Dermis blood vessel endothelial cell (primary cell): ENCODE measurements at regions not wholly inside any gene's neighbourhood (a gene's known extent, or its start where the extent isn't known, plus 50 kb on each side); places are given as distances from the start of the nearest gene placed in this dataset.
"Not testable (repeated sequence)": the region's sequence is repeated elsewhere in the genome, so short reads cannot be mapped to it uniquely, and the experiment has no call there.

Experiments used
- DNase-seq: peaks from one replicate; pipeline ENCODE4 v3.0.0; 2010

DNA sequence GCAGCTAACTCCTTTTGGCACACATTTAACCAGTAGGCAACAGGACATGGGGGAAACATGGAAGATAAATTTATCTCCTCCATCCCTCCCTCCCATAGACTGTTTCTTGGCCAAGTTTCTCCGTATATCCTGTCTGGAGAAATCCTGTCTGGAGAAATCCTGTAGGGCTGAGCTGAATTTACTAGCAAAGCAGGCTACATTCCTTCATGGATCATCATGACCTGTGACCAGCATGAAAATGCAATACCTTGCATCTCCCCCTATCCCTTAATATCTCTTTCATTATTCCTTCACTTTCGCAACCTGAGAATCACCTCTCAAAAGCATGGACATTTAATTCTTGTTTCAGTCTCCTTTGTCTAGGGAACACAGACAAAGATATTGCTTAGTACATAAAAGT is 379.1 kb downstream of the PSAT1 start:
- DNase-seq, result no peak

DNA sequence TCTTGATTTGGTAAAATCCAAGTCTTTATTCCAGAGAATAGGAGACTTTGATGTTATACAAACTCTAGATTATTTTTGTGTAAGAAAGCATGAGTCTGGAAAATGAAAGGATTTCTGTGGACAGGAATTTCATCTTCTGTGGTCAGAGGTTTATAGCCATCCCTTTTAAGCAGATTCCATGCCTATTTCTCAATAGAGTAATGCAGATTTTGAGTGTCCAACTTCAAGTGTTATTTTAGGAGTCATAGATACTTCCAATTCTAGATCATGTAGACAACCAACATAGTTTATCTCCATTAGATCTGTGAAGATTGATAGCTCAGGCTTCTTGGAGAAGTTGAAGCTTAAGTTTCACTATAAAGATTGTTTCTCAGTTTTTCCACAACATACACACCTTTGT is 379.7 kb downstream of the PSAT1 start:
- no peak for DNase-seq

DNA sequence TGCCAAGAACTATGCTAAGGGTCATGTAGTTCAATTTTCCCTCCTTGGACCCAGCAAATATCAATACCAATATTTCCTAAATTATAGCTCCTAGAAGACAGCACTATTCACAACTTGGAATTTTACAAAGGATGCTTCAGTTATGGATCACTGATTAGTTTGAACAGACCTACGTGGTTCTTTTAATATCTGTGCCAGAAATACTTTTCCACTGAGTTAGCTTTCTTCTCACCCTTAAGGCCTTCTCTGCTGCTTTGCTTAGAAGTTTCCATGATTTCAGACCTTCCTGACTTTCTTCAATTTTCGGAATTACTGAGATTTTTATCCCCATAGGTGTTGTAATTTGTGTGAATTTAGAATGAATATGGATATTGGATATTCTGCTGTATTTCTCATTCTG is 380.4 kb downstream of the PSAT1 start:
- no peak for DNase-seq

DNA sequence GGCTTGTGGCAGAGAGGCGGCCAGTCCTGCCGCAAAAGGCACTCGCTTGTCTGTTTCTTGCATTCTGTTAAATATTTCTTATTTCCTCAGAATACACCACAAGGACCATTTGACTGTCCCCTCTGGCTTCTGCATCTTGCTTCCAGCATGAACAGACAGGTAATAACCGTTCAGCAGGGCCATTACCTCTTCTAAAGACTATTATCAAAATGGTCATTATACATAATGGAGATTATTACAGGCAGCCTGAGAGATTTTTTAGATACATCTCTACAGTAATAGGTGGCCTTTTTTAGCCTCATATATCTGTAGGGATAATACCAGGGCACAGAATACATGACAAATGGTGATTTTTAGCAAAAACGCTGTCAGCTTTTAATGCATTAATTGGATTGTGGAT is 382.0 kb downstream of the PSAT1 start:
- DNase-seq, result no peak

DNA sequence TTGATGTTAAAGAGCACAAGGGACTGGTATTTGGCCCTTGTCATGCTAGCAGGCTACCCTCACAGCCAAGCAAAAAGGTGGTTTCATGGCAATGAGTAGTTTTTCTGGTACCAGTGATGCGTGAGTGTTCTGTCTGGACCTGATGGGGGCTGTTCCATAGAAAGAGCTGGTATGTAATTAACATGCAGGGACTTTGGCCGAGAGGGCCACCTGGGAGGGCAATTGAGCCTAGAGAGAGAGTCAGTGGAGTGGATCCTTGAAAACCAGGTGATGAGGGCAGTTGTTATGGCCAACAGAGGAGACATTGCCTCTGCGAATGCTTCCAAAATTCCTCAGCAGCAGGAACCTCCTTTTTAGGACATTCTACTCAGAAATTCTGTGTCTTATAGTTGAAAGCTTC is 383.3 kb downstream of the PSAT1 start:
- no peak for DNase-seq

DNA sequence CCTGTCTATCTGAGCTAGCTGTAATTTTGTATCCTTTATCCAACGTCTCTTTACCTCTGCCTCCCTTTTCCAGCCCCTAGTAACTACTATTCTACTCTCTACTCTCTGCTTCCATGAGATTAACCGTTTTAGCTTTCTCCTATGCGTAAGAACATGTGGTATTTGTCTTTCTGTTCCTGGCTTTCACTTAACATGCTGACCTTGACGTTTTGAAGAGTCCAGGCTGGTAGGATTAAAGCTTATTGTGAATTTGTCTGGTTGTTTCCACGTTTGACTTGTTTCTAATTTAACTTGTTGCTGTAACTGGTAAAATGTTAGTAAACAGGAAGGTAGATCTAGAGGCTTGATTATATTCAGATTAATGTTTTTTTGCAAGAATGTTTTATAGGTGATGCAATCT is 385.3 kb downstream of the PSAT1 start:
- DNase-seq, result no peak

DNA sequence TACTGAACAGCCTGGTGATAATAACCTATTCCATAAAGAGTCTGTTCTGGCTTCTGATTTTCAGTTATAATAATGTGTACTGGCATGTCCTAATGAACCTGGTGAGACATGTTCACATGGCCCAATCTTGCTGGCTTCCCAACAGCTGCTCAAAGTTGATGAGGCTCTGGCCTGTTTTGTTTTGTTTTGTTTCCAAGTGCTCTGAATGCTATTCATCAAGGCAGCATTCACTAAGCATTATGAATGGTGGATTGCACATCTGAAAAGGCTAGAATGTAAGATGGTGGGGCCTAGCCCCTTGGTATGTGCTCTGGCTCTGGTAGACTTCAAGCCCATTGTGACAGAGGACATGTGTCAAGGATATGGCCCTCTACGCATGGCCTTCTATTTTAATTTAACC is 388.5 kb downstream of the PSAT1 start:
- DNase-seq, result no peak

DNA sequence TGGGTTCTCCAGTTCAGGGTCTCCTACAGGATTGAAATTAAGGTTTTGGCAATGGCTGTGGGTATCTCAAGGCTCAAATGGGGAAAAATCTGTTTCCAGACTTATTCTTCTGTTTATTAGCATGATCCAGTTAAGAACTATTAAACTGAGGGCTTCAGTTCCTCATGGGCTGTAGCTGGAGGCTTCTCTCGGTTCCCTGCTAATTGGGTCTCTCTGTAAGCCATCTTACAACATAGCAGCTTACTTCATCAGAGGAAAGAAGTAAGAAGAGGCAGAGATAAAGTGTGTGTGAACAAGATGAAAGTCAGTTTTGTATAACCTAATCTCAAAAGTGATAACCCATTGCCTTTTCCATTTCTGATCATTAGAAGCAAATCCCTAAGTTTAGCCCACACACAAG is 391.9 kb downstream of the PSAT1 start:
- no peak for DNase-seq

DNA sequence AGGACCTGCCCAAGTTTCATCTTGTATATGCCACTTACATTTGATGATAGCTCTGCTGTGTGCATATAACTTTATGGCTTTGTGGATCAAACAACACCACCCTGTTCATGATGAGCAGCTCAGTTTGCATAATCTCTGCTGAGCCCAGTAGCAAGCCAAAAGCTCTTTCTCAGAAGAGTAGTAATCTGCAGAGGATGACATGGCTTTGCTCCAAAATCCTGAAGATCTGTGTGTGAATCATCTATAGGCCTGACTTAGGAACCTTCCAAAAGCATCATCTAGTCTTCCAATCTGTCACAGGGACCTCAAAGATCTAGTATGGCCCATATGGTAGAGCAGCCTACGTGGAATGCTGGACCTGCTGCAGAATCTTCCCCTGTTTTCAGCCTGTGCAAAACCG is 394.6 kb downstream of the PSAT1 start:
- no peak for DNase-seq

DNA sequence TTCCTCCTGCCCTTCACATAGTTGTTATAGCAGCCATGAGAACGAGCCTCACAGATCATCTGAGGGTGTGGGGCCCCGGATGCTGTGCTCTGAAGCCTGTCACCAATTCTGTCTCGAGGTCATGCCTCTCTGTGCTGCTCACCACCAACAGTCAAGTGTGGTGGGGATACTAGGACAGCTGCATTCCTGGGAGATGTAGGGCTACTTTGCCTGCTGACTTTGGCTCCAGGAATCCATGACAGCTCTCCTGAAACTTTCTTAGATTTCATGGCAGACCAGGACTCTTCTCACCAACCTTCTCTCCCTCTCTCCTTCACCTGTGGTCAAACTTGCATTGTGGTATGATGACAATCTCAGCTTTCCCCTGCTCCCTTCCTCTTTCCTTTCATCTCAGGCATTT is 395.9 kb downstream of the PSAT1 start:
- DNase-seq, result no peak

DNA sequence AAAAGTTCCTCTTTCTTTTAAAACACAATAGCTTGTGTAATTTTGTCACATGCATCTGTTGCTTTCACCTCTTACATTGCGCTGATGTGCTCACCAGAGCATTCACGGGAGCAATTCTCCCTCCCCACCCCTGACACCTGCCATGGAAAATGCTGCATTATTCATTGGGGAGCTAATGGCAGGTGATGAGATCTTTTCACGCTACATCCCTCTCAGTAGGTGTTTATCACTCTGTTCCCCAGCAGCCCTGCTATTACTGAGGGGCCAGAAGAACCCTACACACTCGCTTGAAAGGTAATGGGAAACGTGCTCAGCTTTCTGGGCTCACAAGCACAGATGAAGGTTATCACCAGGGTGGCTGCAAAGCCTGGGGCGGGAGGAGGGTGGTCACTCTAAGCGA is 398.0 kb downstream of the PSAT1 start:
- no peak for DNase-seq

DNA sequence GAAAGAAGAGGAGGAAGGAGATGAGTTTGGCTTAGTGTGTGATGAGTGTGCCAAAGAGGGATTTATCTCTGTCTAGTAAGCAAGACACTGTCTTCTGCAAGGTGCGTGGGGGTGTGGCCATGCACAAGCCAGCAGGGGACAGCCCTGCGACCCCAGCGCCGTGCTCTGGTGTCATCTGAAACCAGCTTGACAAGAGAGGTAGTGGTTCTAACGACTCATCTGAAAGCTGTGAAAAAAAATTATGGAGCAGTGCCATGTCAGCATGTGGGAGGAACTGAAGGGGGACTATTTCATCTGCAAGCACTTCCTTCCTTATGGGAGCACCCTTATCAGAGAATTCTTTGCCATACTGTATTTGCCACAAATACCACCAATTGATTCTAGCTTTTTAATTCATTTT is 398.6 kb downstream of the PSAT1 start:
- no peak for DNase-seq

DNA sequence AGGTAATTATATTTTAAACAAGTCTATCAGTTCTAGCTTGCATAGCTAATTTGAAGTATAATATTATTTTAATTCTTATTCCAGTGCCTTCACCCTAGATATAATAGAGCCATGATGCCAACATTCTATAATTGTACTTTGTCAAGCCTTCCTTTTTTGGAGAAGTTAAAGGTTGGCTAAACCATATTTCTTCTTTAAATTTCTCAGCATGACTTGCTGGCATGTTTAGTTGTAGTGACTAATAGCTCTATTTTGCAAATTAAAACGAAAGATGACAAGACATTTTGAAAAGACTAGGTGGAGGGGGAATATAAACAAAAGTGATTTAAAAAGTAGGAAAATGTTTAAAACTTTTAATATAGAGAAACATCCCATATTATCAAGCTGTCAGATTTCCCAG is 400.7 kb downstream of the PSAT1 start:
- no peak for DNase-seq

DNA sequence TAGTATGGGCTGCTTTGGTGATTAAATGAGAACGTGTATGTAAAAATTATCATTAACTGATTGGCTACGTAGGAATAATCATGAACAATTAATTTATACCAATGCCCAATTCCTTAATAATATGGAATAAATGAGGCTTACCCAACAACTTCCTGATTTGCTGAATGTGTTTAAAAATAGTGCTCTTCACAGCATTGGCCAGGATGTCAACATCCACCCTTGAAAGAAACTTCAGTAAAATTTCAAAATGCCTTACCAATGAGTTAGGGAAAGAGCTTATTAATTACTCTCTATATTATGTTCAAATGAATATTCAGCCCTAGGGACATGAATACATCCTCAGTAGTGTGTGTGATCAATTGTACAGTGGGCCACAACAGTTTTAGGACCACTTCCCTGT is 401.4 kb downstream of the PSAT1 start:
- DNase-seq, result no peak

DNA sequence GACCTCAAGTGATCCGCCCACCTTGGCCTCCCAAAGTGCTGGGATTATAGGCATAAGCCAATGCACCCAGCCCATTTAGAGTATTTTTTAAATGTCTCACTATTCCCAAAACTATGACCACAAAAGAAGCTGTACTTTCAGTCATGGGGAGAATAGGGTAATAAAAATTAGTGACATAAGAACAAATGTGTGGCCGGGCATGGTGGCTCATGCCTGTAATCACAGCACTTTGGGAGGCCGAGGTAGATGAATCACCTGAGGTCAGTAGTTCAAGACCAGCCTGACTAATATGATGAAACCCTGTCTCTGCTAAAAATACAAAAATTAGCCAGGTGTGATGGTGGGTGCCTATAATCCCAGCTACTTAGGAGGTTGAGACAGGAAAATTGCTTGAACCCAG is 402.3 kb downstream of the PSAT1 start:
- DNase-seq, result not testable (repeated sequence)

DNA sequence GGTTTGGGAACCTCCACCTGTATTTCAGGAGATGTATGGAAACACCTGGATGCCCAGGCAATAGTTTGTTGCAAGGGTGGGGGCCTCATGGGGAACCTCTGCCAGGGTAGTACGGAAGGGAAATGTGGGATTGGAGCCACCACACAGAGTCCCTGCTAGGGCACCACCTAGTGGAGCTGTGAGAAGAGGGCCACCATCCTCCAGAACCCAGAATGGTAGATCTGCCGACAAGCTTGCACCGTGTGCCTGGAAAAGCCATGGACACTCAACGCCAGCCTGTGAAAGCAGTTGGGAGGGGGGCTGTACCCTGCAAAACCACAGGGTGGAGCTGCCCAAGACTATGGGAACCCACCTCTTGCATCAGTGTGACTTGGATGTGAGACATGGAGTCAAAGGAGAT is 407.2 kb downstream of the PSAT1 start:
- DNase-seq, result not testable (repeated sequence)

DNA sequence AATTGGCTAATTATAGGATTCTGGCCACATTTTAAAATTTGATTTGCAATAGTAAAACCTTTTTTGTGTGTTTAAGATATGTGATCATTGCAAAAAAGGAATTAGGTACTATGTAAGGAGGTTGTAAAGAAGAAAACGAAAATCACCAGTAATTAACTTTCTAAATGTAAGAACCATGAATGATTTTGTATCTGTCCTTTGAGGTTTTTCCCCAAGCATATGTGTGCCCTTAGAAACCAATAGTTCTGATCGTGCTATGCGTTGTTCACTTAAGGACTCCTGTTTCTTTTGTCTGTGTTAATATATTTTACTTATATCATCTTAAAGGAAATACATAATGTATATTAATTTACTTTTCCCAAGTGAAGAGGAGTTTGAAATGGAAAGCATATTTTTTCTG is 410.2 kb downstream of the PSAT1 start:
- DNase-seq, result no peak

DNA sequence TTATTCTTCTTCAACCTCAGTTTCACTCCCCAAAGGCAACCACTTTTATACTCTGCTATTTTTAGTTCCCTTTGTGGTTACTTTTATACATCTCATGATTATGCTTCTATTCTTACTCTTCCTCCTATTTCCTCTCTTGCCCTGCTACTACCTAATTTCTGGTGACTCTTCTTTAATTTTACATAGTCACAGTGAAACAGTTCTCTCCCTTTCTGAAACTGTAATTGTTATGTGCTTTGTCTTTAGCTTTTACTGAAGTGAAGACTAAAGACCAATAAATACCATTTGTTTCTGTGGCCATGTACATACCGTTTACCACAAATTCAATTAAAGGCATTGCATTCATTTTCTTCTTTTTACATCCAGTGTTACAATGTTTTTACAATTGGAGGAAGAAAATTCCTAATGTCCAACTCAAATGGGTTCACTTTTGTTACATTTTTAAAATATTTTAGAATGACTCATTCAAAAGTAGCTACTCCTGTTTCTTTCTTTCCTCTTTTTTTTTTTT is 410.6 kb downstream of the PSAT1 start:
- DNase-seq, result no peak

DNA sequence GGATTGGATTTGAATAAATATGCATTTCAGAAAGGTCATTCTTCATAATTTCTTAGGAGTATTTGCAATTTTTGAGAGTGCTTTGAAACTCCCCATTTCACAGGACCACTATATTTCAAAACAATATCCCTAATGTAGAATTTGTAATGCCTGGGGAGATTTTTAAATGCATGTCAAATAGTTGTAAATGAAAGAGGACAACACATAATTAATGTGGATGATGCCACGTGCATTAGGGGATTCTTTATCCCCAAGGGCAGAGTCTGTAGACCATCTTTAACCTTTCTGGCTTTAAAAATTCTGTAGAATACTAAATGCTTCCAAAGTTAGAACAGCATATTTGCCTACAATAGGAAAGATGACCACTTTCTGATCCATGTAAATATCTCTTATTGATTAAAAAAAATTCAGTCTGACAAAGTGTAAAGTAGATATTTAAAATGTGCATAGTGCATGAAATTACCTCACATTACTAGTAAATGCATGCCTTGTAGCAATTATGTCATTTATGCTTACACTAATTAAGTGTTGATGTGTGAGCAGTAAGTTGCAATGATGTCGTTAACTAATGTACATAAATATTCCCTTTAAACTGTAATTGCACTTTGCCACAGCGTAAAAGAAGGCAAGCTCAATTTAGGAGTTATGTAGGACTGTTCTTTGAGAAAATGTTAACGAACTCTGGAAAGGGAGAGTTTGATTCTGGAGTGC is 416.1 kb downstream of the PSAT1 start:
- DNase-seq, result no peak

DNA sequence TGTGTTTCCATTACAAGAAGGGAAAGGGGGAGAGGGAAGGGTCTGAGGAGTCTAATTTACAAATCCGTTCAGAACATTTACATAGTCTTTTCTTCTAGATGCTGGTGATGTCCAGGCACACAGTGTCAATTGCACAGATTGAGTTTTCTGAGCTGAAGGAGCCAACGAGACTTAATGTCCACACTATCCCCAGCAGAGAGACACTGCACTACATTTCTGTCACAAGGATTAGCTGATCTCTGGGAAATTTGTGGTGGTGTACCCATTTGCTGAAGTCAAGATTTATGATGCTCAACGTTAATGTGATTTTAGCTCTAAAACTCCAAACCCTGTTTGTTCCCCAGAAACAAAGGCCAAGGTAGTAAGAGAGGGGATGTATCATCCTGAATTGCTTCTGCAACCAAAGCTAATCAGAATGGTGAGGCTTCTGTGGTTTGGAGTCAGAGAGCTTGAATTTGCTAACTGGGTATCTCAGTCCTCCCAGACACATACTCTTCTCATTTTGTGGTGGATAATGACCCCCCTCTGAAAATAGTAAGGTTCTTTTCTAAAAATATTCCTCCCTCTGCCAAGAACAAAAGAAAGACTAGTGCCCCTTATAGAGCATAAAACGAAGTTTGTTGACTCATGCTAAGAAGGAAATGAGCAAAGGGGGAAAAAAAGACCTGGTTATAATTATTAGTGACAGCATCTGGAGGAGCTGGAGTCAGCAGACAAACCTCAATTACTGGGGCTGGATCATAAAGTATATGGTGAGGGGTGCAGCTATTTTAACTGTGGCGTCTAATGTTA is 416.9 kb downstream of the PSAT1 start:
- DNase-seq, result peak; percentile 37

DNA sequence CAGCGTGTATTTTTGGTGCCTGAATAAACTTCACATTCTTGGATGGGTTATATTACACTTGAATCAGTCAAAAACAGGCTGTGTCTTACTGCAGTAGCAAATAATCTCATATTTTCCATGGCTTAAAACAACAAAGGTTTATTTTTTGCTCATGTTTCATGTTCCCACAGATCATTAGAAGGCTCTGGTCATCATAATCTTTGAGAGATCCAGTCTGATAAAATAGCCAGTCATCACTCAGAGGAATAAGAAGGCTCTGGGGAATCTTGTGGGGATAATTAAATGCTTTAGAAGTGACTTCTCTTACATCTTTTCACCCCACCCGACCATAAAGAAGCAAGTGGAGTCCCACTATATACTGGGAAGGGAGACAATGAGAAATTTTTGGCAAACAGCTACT is 417.7 kb downstream of the PSAT1 start:
- DNase-seq, result no peak

DNA sequence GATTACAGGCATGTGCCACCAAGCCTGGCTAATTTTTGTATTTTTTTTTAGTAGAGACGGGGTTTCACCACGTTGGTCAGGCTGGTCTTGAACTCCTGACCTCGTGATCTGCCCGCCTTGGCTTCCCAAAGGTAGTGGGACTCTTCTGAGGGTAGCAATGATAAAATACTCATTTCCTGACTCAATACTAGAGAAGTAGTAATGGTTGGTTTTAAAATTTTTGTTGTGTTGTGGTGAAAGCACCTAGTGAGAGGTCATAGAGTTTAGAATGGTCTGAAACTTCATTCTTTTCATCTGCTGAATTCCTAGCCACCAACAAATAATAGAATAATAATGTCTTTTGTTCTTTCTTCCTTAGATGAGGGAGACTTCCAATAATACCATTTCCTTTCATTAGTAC is 422.1 kb downstream of the PSAT1 start:
- not testable (repeated sequence) for DNase-seq

DNA sequence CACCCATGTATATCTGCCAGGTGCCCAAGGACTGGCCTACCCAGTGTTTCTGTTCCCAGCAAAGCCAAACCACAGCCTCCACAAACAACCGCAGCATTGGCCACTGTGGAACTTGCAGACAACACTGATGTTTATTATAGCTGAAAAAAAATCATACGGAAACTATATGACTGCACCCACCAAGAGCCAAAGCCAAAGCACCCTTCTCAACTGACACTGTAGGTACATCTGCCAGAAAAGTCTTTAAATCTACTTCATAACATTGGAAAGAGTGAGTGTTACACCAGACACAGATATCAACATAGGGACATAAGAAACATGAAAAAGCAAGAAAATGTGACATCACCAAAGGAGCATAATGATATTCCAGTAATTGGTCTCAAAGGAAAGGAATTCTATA is 428.0 kb downstream of the PSAT1 start:
- no peak for DNase-seq

DNA sequence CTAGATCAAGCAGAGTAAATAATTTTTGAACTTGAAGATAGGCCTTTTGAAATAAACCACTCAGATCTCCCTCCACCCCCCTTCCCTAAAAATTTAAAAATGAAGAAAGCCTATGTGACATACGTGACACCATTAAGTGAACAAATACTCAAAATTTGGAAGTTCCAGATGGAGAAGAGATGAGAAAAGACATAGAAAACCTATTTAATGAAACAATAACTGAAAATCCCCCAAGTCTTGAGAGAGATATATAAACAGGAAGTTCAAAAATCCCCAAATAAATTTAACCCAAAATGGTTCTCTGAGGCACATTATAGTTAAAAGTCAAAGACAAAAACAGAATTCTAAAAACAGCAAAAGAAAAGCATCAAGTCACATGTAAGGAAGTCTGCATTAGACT is 428.6 kb downstream of the PSAT1 start:
- no peak for DNase-seq
